Immature natural killer cell (primary cell): ENCODE measurements at regions not wholly inside any gene's neighbourhood (a gene's known extent, or its start where the extent isn't known, plus 50 kb on each side); places are given as distances from the start of the nearest gene placed in this dataset.
"Not testable (repeated sequence)": the region's sequence is repeated elsewhere in the genome, so short reads cannot be mapped to it uniquely, and the experiment has no call there.

Experiments
- DNase-seq, 3 donors: peaks; one replicate each; pipeline ENCODE4 v3.0.0; 2022; ENCODE audit warnings: mixed read lengths in 1 of 3
- H3K27ac Mint-ChIP-seq, 6 donors: one replicate each; pipeline ENCODE4 v1.8.0; 2020; ENCODE audit warnings: mixed read lengths in 6 of 6, mild to moderate bottlenecking in 5 of 6, inconsistent platforms in 4 of 6, moderate library complexity in 3 of 6
- H3K27me3 Mint-ChIP-seq, 3 donors: one replicate each; pipeline ENCODE4 v1.8.0; 2020 to 2021; ENCODE audit warnings: low read depth in 3 of 3, mild to moderate bottlenecking in 3 of 3, mixed read lengths in 3 of 3, moderate library complexity in 3 of 3, inconsistent platforms in 1 of 3
- H3K36me3 Mint-ChIP-seq, 3 donors: one replicate each; pipeline ENCODE4 v1.8.0; 2020; ENCODE audit warnings: mixed read lengths in 3 of 3, inconsistent platforms in 2 of 3, mild to moderate bottlenecking in 2 of 3
- H3K4me1 Mint-ChIP-seq, 2 donors: one replicate each; pipeline ENCODE4 v1.8.0; 2020; ENCODE audit warnings: inconsistent platforms in 2 of 2, mild to moderate bottlenecking in 2 of 2, mixed read lengths in 2 of 2, moderate library complexity in 1 of 2
- H3K4me3 Mint-ChIP-seq, 5 donors: one replicate each; pipeline ENCODE4 v1.8.0; 2020; ENCODE audit warnings: mild to moderate bottlenecking in 5 of 5, mixed read lengths in 5 of 5, inconsistent platforms in 3 of 5, moderate library complexity in 3 of 5
- H3K9me3 Mint-ChIP-seq, 6 donors: one replicate each; pipeline ENCODE4 v1.8.0; 2020; ENCODE audit warnings: mild to moderate bottlenecking in 6 of 6, mixed read lengths in 6 of 6, inconsistent platforms in 4 of 6, moderate library complexity in 3 of 6

DNA sequence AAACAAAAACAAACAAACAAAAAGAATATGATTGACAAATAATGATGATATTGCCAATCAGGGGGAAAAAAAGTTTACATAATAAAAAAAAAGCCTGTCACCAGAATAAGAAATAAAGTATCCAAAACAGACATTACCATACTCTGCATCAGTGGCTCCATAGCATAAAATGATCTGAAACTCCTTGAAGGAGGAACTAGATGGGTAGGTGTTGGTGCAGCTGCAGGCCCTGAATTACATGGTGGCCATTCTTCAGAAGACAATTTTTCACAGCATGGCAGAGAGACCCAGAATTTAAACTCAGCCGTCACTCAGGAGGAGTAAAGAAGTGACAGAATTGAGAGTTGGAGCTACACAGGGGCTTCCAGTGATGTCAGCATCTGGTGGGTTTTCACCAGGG is 60.2 kb downstream of the GLUL start:
- no peak for DNase-seq
- Mint-ChIP-seq H3K27me3 (peaks cover 0 to 1% (median 0%) of the 10 kb centered on the region in 3 donors), H3K4me1 (no peaks in the 10 kb centered on the region), H3K4me3 (no peak overlapping the region), H3K36me3 (no peaks in the 10 kb centered on the region), H3K27ac (no peak overlapping the region), H3K9me3 (no peaks in the 10 kb centered on the region)

DNA sequence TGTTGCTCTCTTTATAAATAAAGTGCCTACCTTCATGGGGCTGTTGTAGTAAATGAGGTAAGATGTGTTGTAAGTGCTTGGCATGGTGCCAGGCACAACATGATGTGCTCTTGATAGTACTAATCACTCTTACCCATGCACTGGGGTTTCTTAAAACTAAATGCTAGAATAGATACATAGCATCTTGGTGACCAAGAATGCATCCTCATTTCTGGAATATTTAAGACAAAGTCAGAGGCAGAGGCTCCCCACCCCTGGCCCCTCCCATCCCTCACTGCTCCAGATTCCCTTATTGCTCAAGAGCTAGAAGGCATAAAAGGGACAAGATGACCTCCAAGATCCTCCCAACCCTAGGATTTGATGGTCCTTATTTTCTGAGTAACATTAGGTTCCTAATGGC is 61.3 kb downstream of the GLUL start:
- Mint-ChIP-seq H3K4me1 (no peaks in the 10 kb centered on the region), H3K4me3 (no peak overlapping the region), H3K36me3 (no peaks in the 10 kb centered on the region), H3K9me3 (no peaks in the 10 kb centered on the region), H3K27ac (no peak overlapping the region), H3K27me3 (peaks cover 0 to 1% (median 0%) of the 10 kb centered on the region in 3 donors)
- no peak for DNase-seq

DNA sequence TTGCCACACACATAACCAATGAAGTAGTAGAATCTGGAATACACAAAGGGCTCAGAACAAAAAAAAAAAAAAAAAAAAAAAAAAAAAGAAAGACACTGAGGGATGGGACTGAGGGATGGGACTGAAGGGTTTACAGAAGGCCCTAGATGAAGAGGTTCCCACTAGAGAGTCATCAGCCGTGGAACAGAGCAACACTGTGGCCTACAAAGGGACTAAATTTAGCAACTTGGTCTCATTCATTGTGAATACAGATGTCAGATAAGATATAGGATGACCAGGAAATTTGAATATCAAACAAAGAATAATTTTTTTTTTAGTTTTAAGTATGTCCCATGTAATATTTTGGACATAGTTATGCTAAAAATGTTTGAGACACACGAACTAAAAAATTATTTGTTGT is 62.1 kb downstream of the GLUL start:
- no peaks in the 10 kb centered on the region for H3K4me1 Mint-ChIP-seq
- no peaks in the 10 kb centered on the region for H3K36me3 Mint-ChIP-seq
- H3K27me3 Mint-ChIP-seq: peaks cover 0 to 1% (median 0%) of the 10 kb centered on the region in 3 donors
- no peak overlapping the region for H3K4me3 Mint-ChIP-seq
- no peak overlapping the region for H3K27ac Mint-ChIP-seq
- H3K9me3 Mint-ChIP-seq: no peaks in the 10 kb centered on the region
- no peak for DNase-seq

DNA sequence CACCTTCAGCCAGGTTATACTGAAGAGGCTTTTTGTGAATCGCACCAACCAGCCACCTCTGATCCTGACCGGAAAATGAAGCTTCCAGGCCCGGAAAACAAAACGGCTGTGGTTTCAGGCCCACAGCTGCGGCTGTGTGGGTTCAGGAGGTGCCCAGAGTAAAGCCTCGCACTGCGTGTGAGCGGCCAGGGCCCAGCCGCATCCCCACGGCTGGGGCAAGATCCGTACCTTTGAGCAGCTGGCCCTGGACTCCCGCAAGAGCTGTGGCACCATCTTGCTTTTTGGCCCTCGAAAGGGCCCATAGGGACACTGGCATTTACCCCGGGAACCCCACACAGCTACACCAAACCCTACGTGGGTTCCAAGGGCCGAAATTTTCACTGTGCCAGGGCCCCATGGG is 63.0 kb downstream of the GLUL start:
- H3K4me1 Mint-ChIP-seq: no peaks in the 10 kb centered on the region
- no peaks in the 10 kb centered on the region for H3K9me3 Mint-ChIP-seq
- H3K27me3 Mint-ChIP-seq: peaks cover 0 to 1% (median 1%) of the 10 kb centered on the region in 3 donors
- H3K4me3 Mint-ChIP-seq: no peak overlapping the region
- no peaks in the 10 kb centered on the region for H3K36me3 Mint-ChIP-seq
- no peak for DNase-seq
- H3K27ac Mint-ChIP-seq: no peak overlapping the region

DNA sequence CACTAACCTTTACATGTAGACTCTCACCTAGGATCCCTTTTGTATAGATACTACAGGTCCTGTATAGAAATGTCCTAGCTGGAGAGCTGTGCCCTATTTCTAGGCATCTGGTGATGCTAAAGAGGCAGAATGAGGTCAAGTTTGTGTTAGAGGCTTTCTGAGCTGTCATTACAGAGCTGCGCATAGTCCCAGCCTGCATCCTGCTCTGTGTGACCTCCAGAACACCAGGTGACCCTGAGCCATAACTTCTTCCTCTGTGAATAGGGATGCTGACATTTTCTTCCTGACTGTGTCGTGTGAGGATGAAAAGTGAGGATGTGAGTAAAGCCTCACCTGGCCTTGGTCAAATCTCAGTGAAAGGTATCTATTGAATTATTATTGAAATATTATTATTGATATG is 66.3 kb downstream of the GLUL start:
- H3K4me3 Mint-ChIP-seq: no peak overlapping the region
- H3K27ac Mint-ChIP-seq: no peak overlapping the region
- no peak for DNase-seq
- peaks cover 0 to 4% (median 1%) of the 10 kb centered on the region in 3 donors for H3K27me3 Mint-ChIP-seq
- no peaks in the 10 kb centered on the region for H3K36me3 Mint-ChIP-seq
- H3K9me3 Mint-ChIP-seq: no peaks in the 10 kb centered on the region
- H3K4me1 Mint-ChIP-seq: no peaks in the 10 kb centered on the region

DNA sequence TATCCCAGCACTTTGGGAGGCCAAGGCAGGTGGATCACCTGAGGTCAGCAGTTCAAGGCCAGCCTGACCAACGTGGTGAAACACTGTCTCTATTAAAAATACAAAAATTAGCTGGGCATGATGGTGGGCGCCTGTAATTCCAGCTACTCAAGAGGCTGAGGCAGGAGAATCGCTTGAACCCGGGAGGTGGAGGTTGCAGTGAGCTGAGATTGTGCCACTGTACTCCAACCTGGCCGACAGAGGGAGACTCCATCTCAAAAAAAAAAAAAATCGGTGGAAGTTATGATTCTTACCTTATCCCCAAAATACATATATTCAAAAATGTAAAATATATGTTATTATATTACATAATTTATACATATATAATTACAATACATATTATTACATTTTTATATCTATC is 70.1 kb downstream of the GLUL start:
- H3K4me3 Mint-ChIP-seq, H3K9me3 Mint-ChIP-seq, H3K36me3 Mint-ChIP-seq, H3K27me3 Mint-ChIP-seq, H3K4me1 Mint-ChIP-seq, DNase-seq, H3K27ac Mint-ChIP-seq: not testable (repeated sequence)

DNA sequence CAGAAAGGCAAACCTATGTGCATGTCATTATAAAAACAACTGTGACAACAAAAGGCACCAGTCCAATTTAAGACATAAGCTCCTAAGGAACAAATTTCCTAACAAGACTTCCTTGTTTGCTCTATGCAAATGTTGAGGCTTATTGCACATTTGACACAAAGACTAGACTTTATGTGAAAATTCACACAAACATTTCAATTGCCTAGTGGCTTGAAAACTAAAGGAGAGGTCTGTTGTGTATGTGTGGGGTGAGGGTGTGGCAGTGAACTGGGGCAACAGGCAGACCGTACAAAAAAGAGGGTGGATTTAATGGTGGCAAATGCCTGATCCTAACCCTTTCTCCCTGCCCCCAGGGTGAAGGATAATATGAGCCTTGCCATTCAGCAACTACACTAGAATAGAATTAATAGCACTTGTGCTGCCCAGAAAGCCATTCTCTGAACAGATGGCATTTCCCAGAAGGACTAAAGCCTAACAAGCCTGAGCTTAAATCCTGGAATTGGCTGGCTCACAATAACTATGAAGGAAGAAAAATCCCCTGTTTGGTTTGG is 73.9 kb downstream of the GLUL start:
- Mint-ChIP-seq H3K9me3 (no peaks in the 10 kb centered on the region), H3K27ac (no peak overlapping the region)

DNA sequence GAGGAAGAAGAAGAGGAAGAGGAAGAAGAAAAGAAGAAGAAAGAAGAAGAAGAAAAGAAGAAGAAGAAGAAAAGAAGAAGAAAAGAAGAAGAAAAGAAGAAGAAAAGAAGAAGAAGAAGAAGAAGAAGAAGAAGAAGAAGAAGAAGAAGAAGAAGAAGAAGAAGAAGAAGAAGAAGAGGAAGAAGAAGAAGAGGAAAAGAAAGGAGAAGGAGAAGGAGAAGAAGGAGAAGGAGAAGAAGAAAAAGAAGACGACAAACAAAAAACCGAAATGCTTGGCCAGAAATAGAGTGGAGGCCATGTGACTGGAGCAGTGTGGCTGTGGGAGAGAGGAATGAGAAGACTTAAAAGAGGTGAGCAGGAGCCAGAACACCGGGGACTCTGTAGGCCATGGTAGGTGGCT is 75.1 kb downstream of the GLUL start:
- not testable (repeated sequence) for H3K4me3 Mint-ChIP-seq

More for the DNA sequence above, 73.9 kb downstream of the GLUL start:
- DNase-seq: no peak
- H3K4me1 Mint-ChIP-seq: no peaks in the 10 kb centered on the region
- no peak overlapping the region for H3K4me3 Mint-ChIP-seq
- H3K36me3 Mint-ChIP-seq: peaks cover 0 to under 1% (median 0%) of the 10 kb centered on the region in 3 donors
- H3K27me3 Mint-ChIP-seq: peaks cover 0 to 4% (median 2%) of the 10 kb centered on the region in 3 donors

DNA sequence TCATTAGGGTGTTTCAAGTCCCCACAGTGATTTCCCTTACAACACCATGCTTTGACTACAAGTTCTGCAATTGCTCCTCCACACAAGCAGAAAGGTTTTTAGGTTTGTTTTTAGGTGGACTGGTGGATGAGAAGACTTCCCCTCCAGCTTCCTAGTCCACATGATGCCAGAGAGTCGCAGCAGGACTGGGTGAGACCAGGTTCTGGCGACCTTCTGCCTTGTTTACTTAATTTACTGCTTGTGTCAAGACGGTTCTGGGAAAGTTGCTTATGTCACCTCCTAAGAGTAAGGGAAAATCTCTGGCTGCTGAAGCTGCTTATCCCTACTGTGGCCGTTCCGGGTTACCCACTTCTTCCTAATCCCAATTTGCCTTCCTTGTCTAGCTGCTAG is 76.4 kb downstream of the GLUL start:
- no peak overlapping the region for H3K27ac Mint-ChIP-seq
- H3K27me3 Mint-ChIP-seq: peaks cover 2 to 9% (median 2%) of the 10 kb centered on the region in 3 donors
- DNase-seq: no peak
- no peaks in the 10 kb centered on the region for H3K9me3 Mint-ChIP-seq
- H3K4me1 Mint-ChIP-seq: no peaks in the 10 kb centered on the region
- no peak overlapping the region for H3K4me3 Mint-ChIP-seq
- H3K36me3 Mint-ChIP-seq: peaks cover 0 to 4% (median 0%) of the 10 kb centered on the region in 3 donors

More for the DNA sequence above, 75.1 kb downstream of the GLUL start:
- not testable (repeated sequence) for DNase-seq, H3K36me3 Mint-ChIP-seq, H3K4me1 Mint-ChIP-seq, H3K27ac Mint-ChIP-seq, H3K9me3 Mint-ChIP-seq, H3K27me3 Mint-ChIP-seq

DNA sequence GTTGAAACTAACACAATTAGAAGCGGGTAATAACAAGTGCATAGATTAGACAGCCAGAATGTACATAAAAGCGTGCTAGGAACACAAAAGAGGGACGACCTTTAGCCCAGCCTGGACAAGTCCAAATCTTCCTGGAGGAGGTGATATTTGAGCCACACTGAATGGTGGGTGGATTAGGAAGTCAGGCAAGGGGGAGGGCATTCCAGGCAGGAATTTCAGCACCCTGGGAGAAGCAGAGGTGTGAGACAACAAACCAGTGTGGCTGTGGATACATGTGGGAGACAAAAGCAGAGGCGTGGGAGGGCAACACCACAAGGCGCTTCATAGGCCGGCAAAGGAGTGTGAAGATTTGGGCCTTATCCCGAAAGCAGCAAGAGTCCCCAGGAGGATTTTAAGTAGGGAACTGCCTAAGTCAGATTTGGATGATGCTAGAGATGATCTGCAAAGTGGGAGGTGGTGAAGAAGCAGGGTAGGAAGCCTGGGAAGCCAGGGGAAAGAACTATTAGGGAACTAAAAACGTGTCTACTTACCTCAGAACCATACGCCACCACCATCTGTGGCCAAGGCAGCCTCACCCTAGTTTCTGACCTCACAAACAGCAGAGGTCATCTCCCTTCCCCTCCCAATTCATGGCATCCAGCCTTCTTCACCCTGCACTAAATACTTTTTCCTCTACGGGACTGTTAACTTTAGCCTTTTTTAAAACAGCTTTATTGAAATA is 81.8 kb downstream of the GLUL start:
- DNase-seq: no peak
- H3K9me3 Mint-ChIP-seq: no peaks in the 10 kb centered on the region
- no peaks in the 10 kb centered on the region for H3K4me1 Mint-ChIP-seq
- H3K27ac Mint-ChIP-seq: no peak overlapping the region
- H3K27me3 Mint-ChIP-seq: peaks cover 0 to 5% (median 4%) of the 10 kb centered on the region in 3 donors
- no peak overlapping the region for H3K4me3 Mint-ChIP-seq
- H3K36me3 Mint-ChIP-seq: peaks cover 0 to 4% (median 0%) of the 10 kb centered on the region in 3 donors

DNA sequence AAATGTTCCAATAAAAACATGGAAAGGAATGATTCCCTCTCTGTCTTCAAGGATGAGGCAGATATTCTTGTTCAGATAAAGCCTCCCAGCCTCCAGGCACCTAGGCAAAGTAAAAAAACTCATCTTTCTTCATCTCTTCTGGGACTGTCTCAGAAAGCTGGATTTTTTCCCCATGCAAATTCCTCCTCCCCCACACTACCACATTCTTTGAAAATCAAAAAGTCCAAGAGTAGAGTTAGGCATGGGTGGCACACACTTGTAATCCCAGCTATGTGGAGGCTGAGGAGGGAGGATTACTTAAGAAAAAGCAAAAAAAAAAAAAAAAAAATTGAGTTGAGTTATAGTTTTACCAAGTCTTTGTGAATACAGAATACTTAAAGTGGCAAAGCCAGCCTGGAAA is 82.8 kb downstream of the GLUL start:
- no peaks in the 10 kb centered on the region for H3K4me1 Mint-ChIP-seq
- H3K36me3 Mint-ChIP-seq: peaks cover 0 to 4% (median 0%) of the 10 kb centered on the region in 3 donors
- H3K27ac Mint-ChIP-seq: no peak overlapping the region
- no peaks in the 10 kb centered on the region for H3K9me3 Mint-ChIP-seq
- H3K4me3 Mint-ChIP-seq: no peak overlapping the region
- H3K27me3 Mint-ChIP-seq: peaks cover 0 to 5% (median 4%) of the 10 kb centered on the region in 3 donors
- no peak for DNase-seq

DNA sequence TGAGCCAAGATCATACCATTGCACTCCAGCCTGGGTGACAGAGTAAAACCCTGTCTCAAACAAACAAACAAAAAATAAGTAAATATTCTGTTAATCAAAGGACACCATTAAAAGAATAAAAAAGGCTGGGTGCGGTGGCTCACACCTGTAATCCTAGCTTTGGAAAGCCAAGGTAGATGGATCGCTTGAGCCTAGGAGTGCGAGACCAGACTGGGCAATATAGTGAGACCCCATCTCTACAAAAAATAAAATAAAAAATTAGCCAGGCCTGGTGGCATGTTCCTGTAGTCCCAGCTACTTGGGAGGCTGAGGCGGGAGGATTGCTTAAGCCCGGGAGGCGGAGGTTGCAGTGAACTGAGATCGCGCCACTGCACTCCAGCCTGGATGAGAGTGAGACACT is 84.1 kb downstream of the GLUL start:
- H3K36me3 Mint-ChIP-seq, H3K4me3 Mint-ChIP-seq, H3K9me3 Mint-ChIP-seq, H3K27ac Mint-ChIP-seq, H3K27me3 Mint-ChIP-seq, DNase-seq, H3K4me1 Mint-ChIP-seq: not testable (repeated sequence)

DNA sequence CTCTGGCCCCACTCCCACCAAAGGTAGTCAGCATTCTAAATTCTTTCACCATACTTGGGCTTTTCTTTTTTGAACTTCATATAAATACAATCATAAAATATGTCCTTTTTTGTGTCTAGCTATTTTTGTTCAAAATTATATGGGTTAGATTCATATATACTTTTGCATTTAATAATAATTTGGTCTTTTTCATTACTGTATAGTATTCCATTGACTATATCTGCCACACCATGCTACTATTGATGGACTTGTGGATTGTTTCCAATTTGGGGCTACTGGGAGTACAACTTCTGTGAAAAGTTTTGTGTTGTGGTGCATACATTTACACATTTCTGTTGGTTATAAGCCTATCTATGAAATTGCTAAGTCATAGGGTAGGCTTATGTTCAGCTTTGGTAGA is 85.7 kb downstream of the GLUL start:
- Mint-ChIP-seq H3K27ac (no peak overlapping the region), H3K9me3 (no peaks in the 10 kb centered on the region), H3K36me3 (no peaks in the 10 kb centered on the region), H3K4me3 (no peak overlapping the region), H3K4me1 (no peaks in the 10 kb centered on the region), H3K27me3 (peaks cover 4 to 5% (median 4%) of the 10 kb centered on the region in 3 donors)
- no peak for DNase-seq

DNA sequence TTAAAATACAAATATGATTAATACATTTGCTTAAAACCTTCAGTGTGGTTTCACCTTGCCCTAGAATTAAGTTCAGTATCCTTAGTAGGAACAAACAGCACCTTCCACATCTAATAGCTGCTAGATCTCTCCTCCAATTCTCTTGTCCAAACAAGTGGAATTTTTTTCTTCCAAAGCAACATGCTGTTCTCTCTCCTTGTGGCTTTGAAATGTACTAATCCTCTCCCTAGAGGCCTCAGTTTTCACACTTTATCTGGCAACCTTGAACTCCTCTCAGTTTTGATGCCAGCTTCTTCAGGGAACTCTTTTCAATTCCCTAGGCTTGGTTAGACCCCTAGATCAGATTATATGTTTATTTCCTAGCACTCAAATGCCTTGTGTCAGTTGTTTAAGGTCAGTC is 87.0 kb downstream of the GLUL start:
- H3K4me1 Mint-ChIP-seq: no peaks in the 10 kb centered on the region
- no peak overlapping the region for H3K4me3 Mint-ChIP-seq
- no peak overlapping the region for H3K27ac Mint-ChIP-seq
- peaks cover 0 to 5% (median 4%) of the 10 kb centered on the region in 3 donors for H3K27me3 Mint-ChIP-seq
- DNase-seq: no peak
- H3K9me3 Mint-ChIP-seq: no peaks in the 10 kb centered on the region
- H3K36me3 Mint-ChIP-seq: no peaks in the 10 kb centered on the region

DNA sequence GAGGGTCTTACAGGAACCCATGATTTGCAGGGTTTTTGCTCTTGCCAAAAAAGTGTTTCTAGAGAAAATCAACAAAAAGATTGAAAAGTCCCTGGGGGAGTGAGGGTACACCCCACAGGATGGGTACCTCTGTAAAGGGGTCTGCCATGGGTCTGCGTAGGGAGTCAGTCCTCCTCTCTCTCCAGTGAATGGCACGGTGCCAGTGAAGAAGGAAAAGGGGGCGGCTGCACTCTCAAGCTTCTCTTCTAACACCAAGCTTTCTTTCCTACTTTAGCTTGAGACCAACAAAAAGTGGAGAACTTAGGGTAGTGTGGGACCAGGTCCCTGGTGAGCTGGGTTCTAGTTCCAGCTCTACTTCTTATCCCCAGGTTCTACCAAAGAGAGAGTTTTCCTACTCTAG is 87.4 kb downstream of the GLUL start:
- DNase-seq: no peak
- Mint-ChIP-seq H3K4me3 (no peak overlapping the region), H3K27me3 (peaks cover 0 to 5% (median 4%) of the 10 kb centered on the region in 3 donors), H3K4me1 (no peaks in the 10 kb centered on the region), H3K36me3 (no peaks in the 10 kb centered on the region), H3K27ac (no peak overlapping the region), H3K9me3 (no peaks in the 10 kb centered on the region)
